ENCODE measurements at regions not wholly inside any gene's neighbourhood (a gene's known extent, or its start where the extent isn't known, plus 50 kb on each side); places are given as distances from the start of the nearest gene placed in this dataset.

- in situ Hi-C loops (cut with HindIII; ENCODE audit: low pct_unique_long_range_greater_than_20kb, low sequenced_read_pairs) (no loop called here), intact Hi-C loops (cut with micrococcal nuclease; ENCODE audit: unreplicated experiment) (no loop called here)
- ATAC-seq (peak; percentile 67), DNase-seq (ENCODE audit: low read depth, low spot score) (no peak)
- no peaks in the 10 kb centered on the region for H3K36me3 ChIP-seq (ENCODE audit: control insufficient read depth, insufficient read depth, low read length)
- CTCF ChIA-PET: interaction anchor here (0.7 to 0.8 kb wide), 2 partner anchors 13 to 45 kb away, joined by 3 read pairs; no protein-coding TSS in a partner anchor
- no peak overlapping the region for H3K27ac ChIP-seq (ENCODE audit: low read length)
- no peaks in the 10 kb centered on the region for H3K27me3 ChIP-seq (ENCODE audit: control insufficient read depth, insufficient read depth, low read length)
- POLR2A ChIA-PET: interaction anchor here (0.5 to 0.6 kb wide), 2 partner anchors 82 to 105 kb away, joined by 3 to 13 read pairs; no protein-coding TSS in a partner anchor
- BruUV-seq (replicated peaks): no TSS peak
- H3K4me3 ChIP-seq (ENCODE audit: low read depth in 2 of 2, low read length in 2 of 2): no peak overlapping the region
- no peak for TF ChIP-seq TCF7L2 (IDR thresholded peaks at IDR 0.05; ENCODE audit: low read depth, low read length)
- no peak for TF ChIP-seq REST (IDR thresholded peaks at IDR 0.05; ENCODE audit: insufficient read depth in 1 of 2, low read depth in 2 of 2, low read length in 1 of 2)
- TF ChIP-seq CTCF (IDR thresholded peaks at IDR 0.05): peak; percentile 84
- no peak for TF ChIP-seq SIN3A (IDR thresholded peaks at IDR 0.05; ENCODE audit: borderline replicate concordance, insufficient read depth, low read depth, low read length)
- no peak for TF ChIP-seq POLR2AphosphoS5 (IDR thresholded peaks at IDR 0.05; ENCODE audit: low read depth, low read length)
- H3K9me3 ChIP-seq (ENCODE audit: control insufficient read depth, insufficient read depth, low read depth, low read length): no peaks in the 10 kb centered on the region
- H3K4me1 ChIP-seq (ENCODE audit: control insufficient read depth, insufficient read depth, low read length): no peaks in the 10 kb centered on the region
Measured at GRCh38 chr16:85416228-85417109, 196.7 kb upstream of the GSE1 start.

DNA sequence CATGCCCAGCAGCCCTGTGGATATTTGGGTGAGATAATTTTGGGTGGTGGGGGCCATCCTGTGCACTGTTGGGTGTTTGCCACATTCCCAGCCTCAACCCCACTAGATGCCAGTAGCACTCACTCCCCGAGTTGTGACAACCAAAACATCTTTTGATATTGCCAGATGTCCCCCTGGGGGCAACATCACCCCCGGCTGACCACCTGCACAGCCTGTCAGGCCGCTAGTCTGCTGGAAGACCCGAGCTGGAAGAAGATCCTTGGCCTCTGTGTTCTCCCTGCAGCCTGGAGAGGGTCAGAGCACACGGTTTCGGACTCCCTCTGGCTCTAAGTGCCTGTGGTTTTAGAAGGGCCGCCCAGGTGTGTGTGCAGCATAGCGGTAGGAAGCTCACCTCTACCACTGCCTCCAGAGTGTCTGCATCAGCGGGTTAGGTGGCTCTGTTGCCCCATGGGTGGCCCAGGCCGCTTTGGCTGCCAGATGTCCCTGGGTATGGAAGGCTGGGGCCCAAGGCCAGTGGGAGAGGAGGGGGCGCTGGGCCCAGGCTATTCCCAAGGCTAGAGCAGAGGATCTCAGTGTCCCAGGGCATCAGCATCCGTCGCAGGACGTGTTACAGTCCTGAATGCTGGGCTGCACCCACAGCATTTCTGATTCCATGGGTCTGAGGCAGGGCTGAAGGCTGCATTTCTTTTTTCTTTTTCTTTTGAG lies 195.8 kb upstream of the GSE1 start:
- no peaks in the 10 kb centered on the region for H3K27me3 ChIP-seq (ENCODE audit: control insufficient read depth, insufficient read depth, low read length)
- H3K4me3 ChIP-seq (ENCODE audit: low read depth in 2 of 2, low read length in 2 of 2): no peak overlapping the region
- BruUV-seq (replicated peaks): no TSS peak
- no peak for TF ChIP-seq TCF7L2 (IDR thresholded peaks at IDR 0.05; ENCODE audit: low read depth, low read length)
- TF ChIP-seq SIN3A (IDR thresholded peaks at IDR 0.05; ENCODE audit: borderline replicate concordance, insufficient read depth, low read depth, low read length): no peak
- TF ChIP-seq CTCF (IDR thresholded peaks at IDR 0.05): no peak
- no peak for TF ChIP-seq REST (IDR thresholded peaks at IDR 0.05; ENCODE audit: insufficient read depth in 1 of 2, low read depth in 2 of 2, low read length in 1 of 2)
- TF ChIP-seq POLR2AphosphoS5 (IDR thresholded peaks at IDR 0.05; ENCODE audit: low read depth, low read length): no peak
- no peak overlapping the region for H3K27ac ChIP-seq (ENCODE audit: low read length)
- no peaks in the 10 kb centered on the region for H3K4me1 ChIP-seq (ENCODE audit: control insufficient read depth, insufficient read depth, low read length)
- H3K9me3 ChIP-seq (ENCODE audit: control insufficient read depth, insufficient read depth, low read depth, low read length): no peaks in the 10 kb centered on the region
- ChIA-PET POLR2A (no interaction called here), CTCF (no interaction called here)
- ATAC-seq (no peak), DNase-seq (ENCODE audit: low read depth, low spot score) (no peak)
- in situ Hi-C loops (cut with HindIII; ENCODE audit: low pct_unique_long_range_greater_than_20kb, low sequenced_read_pairs) (no loop called here), intact Hi-C loops (cut with micrococcal nuclease; ENCODE audit: unreplicated experiment) (no loop called here)
- no peaks in the 10 kb centered on the region for H3K36me3 ChIP-seq (ENCODE audit: control insufficient read depth, insufficient read depth, low read length)
